ENCODE measurements at regions not wholly inside any gene's neighbourhood (a gene's known extent, or its start where the extent isn't known, plus 50 kb on each side); places are given as distances from the start of the nearest gene placed in this dataset.
A peak's percentile ranks its signal among the peaks of the same experiment; 100 is the strongest.

DNA sequence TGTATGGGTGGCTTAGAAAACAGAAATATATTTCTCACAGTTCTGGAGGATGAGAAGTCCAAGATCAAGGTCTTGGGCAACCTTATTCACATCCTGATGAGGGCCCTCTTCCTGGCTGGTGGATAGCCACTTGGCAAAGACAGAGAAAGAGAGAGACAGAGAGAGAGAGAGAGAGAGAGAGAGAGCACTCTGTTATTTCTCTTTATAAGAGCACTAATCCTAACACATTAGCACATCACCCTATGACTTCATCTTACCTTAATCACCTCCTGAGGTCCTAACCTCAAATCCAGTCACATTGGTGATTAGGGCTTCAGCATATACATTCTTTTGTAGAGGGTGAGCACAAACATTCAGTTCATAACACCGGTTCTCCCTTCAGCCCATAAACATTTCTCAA lies 430.3 kb downstream of the EFNB2 start:
- H3K27ac Mint-ChIP-seq, result no peak overlapping the region
- no peaks in the 10 kb centered on the region for H3K36me3 ChIP-seq (ENCODE audit: control insufficient read depth, insufficient read depth, low read length)
- peaks cover 42% of the 10 kb centered on the region for H3K4me1 Mint-ChIP-seq
- no peaks in the 10 kb centered on the region for H3K9me3 Mint-ChIP-seq
- TF ChIP-seq, protein P1, sequence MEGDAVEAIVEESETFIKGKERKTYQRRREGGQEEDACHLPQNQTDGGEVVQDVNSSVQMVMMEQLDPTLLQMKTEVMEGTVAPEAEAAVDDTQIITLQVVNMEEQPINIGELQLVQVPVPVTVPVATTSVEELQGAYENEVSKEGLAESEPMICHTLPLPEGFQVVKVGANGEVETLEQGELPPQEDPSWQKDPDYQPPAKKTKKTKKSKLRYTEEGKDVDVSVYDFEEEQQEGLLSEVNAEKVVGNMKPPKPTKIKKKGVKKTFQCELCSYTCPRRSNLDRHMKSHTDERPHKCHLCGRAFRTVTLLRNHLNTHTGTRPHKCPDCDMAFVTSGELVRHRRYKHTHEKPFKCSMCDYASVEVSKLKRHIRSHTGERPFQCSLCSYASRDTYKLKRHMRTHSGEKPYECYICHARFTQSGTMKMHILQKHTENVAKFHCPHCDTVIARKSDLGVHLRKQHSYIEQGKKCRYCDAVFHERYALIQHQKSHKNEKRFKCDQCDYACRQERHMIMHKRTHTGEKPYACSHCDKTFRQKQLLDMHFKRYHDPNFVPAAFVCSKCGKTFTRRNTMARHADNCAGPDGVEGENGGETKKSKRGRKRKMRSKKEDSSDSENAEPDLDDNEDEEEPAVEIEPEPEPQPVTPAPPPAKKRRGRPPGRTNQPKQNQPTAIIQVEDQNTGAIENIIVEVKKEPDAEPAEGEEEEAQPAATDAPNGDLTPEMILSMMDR (conservative IDR thresholded peaks at IDR 0.05), result no peak
- no peak overlapping the region for H3K27ac ChIP-seq (ENCODE audit: low read depth, low read length)
- no peaks in the 10 kb centered on the region for H3K9me3 ChIP-seq (ENCODE audit: control insufficient read depth, low read length)
- H3K4me3 Mint-ChIP-seq, result no peak overlapping the region
- no peak overlapping the region for H3K9ac ChIP-seq (ENCODE audit: extremely low read depth, low read length, poor library complexity, severe bottlenecking)
- DNase-seq, result no peak
- H3K36me3 Mint-ChIP-seq (ENCODE audit: low read depth), result no peaks in the 10 kb centered on the region
- WGBS, 2 experiments (ENCODE audit: insufficient coverage in 1 of 2, insufficient read length in 1 of 2), result 92 to 100% methylated on average over 1 of the region's 1 CpG
- peaks cover 8% of the 10 kb centered on the region for H3K4me1 ChIP-seq (ENCODE audit: control insufficient read depth, insufficient read depth, low read length)
- H3K27me3 Mint-ChIP-seq (ENCODE audit: insufficient read depth), result no peaks in the 10 kb centered on the region
- no peak overlapping the region for H3K4me3 ChIP-seq (ENCODE audit: low read length)
- no peaks in the 10 kb centered on the region for H3K27me3 ChIP-seq (ENCODE audit: control insufficient read depth, insufficient read depth, low read length, poor library complexity, severe bottlenecking)

DNA sequence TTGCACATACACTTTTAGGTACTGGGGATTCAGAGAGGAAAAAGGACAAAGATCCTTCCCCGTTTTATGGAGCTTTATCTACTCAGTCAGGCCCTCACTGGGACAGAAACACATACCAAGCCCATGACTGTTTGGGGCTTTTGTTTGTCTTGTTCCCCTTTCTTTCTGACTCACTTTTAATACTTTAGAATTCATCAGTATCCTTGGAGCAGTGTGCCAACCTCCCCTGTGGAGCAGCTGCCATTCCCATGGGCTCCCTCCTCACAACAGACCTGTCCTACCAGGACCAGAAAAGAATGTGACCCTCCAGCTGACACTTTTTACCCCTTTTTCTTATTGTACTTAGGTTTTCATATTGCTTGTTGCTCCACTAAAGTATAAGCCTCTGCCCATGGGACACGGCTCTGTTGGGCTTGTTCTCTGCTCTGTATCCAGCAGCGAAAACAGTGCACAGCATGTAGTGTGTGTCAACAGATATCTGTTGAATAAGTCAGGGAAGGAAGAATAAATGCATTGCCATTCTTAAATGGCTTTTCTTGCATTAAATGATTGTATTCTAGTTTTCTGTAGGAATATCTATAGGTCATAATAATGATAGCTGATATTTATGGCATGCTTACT lies 431.1 kb downstream of the EFNB2 start:
- Histone ChIP-seq H3K27me3 (ENCODE audit: control insufficient read depth, insufficient read depth, low read length, poor library complexity, severe bottlenecking) (no peaks in the 10 kb centered on the region), H3K4me1 (ENCODE audit: control insufficient read depth, insufficient read depth, low read length) (peaks cover 14% of the 10 kb centered on the region), H3K27ac (ENCODE audit: low read depth, low read length) (peak overlapping the region; percentile 76), H3K9ac (ENCODE audit: extremely low read depth, low read length, poor library complexity, severe bottlenecking) (no peak overlapping the region), H3K36me3 (ENCODE audit: control insufficient read depth, insufficient read depth, low read length) (no peaks in the 10 kb centered on the region), H3K9me3 (ENCODE audit: control insufficient read depth, low read length) (no peaks in the 10 kb centered on the region), H3K4me3 (ENCODE audit: low read length) (no peak overlapping the region)
- no peak for DNase-seq
- Mint-ChIP-seq H3K27me3 (ENCODE audit: insufficient read depth) (no peaks in the 10 kb centered on the region), H3K4me1 (peaks cover 49% of the 10 kb centered on the region), H3K9me3 (no peaks in the 10 kb centered on the region), H3K36me3 (ENCODE audit: low read depth) (no peaks in the 10 kb centered on the region), H3K27ac (no peak overlapping the region), H3K4me3 (no peak overlapping the region)
- TF ChIP-seq, protein P1 (conservative IDR thresholded peaks at IDR 0.05), result no peak
- 79 to 84% methylated on average over 2 to 3 of the region's 3 CpGs for WGBS, 2 experiments (ENCODE audit: insufficient coverage in 1 of 2, insufficient read length in 1 of 2)

DNA sequence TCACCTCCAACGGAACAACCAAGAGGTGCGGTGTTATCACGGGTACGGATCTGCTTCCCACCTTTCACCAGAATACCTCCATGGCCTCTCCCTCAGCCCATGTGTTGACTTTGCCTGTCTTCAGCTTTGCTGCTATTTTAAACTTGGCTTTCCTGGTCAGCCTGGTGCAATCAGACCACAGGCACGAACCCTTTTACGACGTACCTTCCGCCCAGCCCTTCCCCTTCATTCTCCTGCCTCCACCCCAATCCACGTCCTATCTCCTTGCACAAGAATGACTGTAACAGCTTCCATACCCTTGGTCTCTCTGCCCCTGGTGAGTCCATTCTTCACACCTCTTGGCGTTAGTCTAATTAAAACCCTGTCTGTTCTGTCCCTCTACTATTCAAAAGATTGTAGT lies 431.7 kb downstream of the EFNB2 start:
- H3K9ac ChIP-seq (ENCODE audit: extremely low read depth, low read length, poor library complexity, severe bottlenecking), result no peak overlapping the region

More for the DNA sequence above, 431.7 kb downstream of the EFNB2 start:
- Histone ChIP-seq H3K27me3 (ENCODE audit: control insufficient read depth, insufficient read depth, low read length, poor library complexity, severe bottlenecking) (no peaks in the 10 kb centered on the region), H3K36me3 (ENCODE audit: control insufficient read depth, insufficient read depth, low read length) (no peaks in the 10 kb centered on the region), H3K9me3 (ENCODE audit: control insufficient read depth, low read length) (no peaks in the 10 kb centered on the region), H3K4me3 (ENCODE audit: low read length) (no peak overlapping the region), H3K27ac (ENCODE audit: low read depth, low read length) (peak overlapping the region; percentile 76), H3K4me1 (ENCODE audit: control insufficient read depth, insufficient read depth, low read length) (peaks cover 18% of the 10 kb centered on the region)
- Mint-ChIP-seq H3K27ac (no peak overlapping the region), H3K4me3 (no peak overlapping the region), H3K36me3 (ENCODE audit: low read depth) (no peaks in the 10 kb centered on the region), H3K9me3 (no peaks in the 10 kb centered on the region), H3K4me1 (peaks cover 55% of the 10 kb centered on the region), H3K27me3 (ENCODE audit: insufficient read depth) (no peaks in the 10 kb centered on the region)
- 88 to 92% methylated on average over 9 to 10 of the region's 10 CpGs for WGBS, 2 experiments (ENCODE audit: insufficient coverage in 1 of 2, insufficient read length in 1 of 2)
- TF ChIP-seq, protein P1 (conservative IDR thresholded peaks at IDR 0.05), result no peak
- no peak for DNase-seq

Measured in endodermal cell (in vitro differentiated cells).